HG03439 (cell line): ENCODE measurements at regions not wholly inside any gene's neighbourhood (a gene's known extent, or its start where the extent isn't known, plus 50 kb on each side); places are given as distances from the start of the nearest gene placed in this dataset.
"Not testable (repeated sequence)": the region's sequence is repeated elsewhere in the genome, so short reads cannot be mapped to it uniquely, and the experiment has no call there.

Source experiments
- ATAC-seq: cut with Tn5 transposase; IDR thresholded peaks from one replicate; pipeline ENCODE4 v1.9.1; 2021; ENCODE audit warnings: mild to moderate bottlenecking, moderate library complexity; ENCODE audit not compliant: unreplicated experiment

DNA sequence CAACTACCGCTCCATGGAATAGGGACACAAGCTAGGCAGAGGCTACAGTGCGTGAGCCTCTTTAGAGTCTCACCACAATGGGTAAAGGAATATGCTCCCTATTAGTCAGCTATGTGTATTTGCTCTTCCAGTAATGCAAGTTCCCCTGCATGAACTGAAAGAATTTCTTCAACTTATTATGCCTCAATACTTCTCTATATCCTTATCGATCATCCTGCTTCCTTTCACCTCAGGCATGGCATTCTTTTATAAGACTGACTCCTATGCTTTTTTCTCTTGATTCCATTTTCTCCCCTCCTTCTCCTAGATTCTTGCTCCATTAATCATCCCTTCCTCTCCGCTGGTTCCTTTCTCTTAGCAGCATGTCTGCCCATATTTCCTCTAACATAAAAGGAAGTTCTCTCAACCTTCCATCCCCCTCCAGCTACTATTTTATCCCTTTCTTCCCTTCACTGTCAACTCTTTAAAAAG is 94.5 kb upstream of the CPM start:
- ATAC-seq = no peak

DNA sequence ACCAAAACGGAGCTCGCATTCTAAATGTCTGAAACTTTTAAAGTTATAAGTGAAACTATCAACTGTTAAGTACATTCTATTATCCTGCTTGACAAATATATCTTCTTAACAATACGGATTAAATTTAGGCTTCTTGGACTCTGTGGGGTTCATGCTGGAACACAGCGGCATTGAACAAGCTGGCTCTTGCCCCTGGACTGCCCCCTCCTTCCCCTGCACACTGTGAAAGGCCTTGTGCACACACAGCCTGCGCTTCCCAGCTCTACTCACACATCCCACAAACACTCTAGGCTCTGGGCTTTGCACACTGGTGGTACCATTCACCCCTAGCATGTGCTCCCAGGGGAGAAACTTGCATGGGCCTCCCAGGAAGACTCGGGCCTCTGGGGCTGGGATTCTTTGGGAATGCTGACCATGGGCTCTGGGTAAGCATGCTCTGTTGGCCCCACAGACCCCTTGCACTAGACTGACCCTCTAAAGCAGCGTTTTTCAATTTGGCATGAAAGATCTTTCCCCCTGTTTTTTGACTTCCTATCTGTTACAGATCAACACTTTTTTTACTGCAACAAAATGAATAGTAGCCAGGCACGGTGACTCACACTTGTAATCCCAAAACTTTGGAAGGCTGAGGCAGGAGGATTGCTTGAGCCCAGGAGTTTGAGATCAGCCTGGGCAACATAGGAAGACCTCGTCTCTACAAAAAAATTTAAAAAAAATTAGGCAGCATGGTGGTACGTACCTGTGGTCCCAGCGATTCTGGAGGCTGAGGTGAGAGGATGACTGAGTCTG is 96.2 kb upstream of the CPM start:
- no peak for ATAC-seq

DNA sequence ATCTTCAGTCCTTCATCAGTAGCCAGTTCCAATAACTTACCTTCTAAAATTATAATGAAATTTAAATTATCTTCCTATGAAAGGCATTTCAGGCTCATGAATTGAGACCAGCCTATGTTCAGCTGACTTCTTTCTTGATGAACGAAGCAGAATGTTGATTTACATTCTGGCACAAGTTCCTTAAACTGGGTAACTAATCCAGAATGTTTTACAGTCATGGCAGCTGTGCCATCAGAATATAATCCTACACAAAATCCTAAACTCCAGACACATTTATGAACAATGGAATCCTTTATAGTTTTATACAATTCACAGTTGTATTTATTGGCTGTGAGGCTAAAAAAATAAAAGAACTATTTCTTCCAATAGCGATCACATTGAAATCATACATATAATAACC is 97.3 kb upstream of the CPM start:
- no peak for ATAC-seq

DNA sequence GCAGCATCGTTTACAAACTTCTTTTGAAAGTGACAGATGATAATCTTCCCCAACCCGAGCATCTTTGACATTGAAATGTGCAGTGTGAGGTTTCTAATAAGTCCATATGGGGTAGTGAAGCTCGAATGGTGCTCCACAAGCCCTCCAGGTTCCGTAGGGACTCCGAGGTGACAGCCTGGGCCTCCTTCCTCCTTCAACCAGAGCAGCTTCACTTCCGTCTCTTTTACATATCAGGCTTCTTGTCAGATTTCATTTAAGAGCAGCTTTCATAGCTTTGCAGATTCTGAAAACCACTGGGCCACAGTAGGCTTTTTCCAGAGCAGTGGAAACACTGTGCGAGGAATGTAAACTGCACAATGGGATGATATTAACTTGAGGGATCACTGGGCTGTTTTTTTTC is 103.6 kb upstream of the CPM start:
- no peak for ATAC-seq

DNA sequence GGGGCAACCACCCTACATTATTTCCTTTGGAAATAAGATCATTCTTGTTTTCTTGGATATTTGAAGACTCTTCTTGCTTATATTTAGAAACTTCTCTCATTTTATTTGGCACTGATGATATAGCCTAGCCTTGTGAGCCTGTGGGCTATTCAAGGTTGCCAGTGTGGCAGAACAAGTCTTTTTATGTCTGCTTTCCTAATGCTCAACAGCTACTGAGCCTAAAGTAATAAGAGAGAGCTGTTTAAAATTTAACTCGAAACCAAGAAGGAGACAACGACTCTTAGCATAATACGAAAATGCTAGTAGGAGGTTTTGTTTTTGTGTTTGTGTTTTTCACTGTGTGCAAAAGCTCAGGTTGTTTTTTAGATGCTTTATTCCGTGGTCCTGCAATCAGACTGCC is 104.0 kb upstream of the CPM start:
- ATAC-seq = no peak

DNA sequence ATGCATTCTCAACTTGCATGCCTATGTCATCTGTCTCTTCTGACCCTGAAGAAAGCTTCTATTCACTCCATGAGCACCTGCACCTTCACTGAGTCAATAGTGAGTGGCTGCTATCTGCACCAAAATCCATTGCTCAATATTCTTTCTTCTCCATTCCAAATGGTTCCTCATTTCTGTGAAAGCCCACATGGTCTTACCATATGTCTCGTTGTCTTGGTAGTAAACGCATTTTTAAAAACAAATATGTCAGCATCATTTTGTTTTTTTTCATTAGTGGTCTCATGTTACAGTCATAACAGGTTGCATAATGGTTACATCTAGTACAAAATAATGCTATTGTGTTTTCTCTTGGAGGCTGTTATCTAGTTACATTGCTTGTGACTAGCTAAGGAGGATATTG is 106.9 kb upstream of the CPM start:
- ATAC-seq = no peak

DNA sequence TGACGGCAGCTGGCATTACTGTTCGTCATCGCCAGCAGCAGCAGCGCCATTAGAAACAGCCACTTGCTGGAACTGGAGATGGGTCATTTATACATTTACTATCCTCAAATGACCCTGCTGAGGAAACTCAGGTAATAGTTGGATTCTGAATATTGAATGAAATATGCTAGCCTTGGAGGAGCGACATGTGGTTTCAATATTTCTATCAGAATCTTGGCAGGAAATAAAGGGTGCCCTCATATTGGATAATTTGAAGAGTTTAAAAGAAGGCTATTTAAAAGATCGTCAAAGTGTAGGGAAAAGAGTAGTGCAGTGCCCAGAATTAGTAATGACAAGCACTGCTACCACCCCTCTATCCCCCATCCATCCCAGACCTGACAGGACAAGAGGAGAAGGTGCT is 109.6 kb upstream of the CPM start:
- ATAC-seq = no peak

DNA sequence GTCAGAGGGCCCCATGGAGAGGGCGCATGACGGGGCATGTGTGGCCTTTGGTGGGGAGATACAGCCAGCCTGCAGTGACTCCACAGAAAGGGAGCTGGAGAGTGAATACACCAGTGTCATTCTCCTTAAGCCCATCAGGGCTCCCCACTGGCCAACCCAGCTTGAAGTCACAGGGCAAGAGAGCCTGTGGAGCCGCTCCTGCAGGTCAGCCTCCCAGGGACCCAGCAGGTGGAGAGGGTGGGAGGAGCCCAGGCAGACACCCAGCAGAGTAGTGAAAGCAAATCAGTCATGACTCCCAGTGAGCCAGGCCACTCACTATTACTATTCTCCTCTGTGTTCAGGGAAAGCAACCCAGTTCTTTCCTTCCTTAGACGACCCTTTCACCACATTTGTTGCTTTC is 110.0 kb upstream of the CPM start:
- ATAC-seq = no peak

DNA sequence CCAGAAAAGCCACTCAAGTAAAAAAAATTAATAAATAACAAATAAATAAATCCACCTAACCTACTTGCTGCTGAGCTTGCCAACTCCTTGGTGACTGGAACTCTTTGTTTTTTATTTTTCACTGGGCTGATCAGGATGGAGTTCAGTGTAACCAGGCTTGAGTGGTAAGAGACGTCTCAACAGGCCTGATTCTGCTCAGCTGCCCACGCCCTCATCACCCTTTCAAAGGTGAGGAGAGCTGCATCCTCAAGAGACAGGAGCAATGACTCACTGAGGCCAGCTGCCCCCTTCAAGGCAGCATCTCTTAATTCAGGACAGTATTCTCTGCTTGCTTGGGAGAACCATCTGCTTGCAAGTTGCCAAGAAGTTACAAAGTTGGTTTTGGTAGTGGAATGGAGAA is 111.9 kb upstream of the CPM start:
- ATAC-seq = no peak

DNA sequence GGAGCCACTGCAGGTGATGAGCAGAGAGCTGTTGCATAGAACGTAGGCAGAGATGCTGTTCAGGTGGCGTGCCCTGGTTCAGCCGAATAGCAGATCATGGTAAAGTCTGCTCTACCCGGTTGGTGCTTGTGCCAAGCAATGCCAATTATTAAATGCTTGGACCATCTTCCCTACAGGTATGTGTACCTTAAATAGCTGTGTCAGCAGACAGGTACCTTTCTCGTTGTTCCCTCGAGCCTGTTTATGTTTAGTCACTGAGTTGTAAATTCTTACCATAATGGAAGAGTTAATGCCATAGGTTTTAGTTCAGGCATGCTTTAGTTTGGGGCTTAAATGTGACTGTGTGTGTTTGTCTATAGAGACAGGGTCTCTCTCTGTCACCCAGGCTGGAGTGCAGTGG is 112.5 kb upstream of the CPM start:
- no peak for ATAC-seq

DNA sequence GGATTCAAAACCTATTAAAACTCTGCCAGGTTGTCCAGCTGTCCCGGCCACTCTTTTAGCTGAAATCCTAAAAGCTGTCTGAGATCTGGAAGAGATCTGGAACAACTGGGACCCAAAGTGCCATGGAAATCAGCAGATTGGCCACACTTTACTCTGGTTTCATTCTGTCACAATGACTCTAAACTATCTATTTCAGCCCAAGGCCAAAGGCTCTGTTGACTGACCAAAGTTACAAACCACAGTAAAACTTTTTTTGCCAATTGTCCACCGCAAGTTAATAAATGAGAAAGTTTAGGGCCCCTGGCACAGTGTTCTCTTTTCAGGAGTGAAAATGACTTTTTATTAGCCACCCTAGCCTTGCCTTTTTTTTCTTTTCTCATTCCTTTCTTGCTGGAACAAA is 113.4 kb upstream of the CPM start:
- ATAC-seq = no peak

DNA sequence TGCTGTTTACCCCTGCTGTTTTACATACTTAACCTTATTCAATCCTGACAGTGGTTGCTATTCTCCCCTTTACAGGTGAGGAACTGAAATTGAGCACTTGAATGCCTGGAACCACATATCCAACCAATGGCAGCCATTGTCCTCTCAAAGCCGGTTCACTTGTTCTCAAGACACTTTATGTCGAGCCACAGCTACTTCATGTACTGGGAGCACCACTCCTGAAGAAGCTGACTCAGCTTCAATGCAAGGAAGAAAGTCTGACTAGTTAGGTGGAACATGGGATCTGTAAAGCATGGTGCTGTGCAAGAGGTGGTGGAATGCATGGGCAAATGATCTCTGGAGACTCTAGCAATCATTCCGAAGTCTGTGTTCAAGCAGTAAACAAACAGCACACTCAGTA is 113.9 kb upstream of the CPM start:
- no peak for ATAC-seq

DNA sequence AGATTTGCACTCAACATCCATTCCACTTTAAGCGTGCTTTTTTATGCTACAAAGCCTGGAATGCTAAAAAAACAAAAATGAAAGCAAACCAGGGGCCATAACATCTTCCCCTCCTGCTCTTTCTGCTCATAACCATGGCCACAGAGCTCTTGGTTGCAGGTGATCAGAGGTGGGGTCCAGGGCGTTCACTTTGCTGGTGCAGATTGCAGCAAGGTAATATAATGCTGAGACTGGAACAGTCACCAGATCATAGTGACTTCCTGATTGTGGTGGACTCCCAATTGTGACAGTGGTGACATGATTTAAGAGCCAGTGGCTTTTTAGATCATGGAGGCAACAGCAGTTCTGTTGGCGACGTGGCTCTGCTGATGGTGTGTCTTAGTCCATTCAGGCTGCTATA is 115.0 kb upstream of the CPM start:
- ATAC-seq = no peak

DNA sequence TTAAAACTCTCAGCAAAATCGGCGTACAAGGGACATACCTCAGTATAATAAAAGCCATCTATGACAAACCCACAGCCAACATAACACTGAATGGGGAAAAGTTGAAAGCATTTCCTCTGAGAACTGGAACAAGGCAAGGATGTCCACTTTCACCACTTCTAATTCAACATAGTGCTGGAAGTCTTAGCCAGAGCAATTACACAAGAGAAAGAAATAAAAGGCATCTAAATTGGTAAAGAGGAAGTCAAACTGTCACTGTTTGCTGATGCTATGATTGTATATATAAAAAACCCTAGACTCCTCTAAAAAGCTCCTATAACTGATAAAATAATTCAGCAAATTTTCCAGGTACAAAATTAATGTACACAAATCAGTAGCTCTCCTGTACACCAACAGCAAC is 116.9 kb upstream of the CPM start:
- ATAC-seq = not testable (repeated sequence)

DNA sequence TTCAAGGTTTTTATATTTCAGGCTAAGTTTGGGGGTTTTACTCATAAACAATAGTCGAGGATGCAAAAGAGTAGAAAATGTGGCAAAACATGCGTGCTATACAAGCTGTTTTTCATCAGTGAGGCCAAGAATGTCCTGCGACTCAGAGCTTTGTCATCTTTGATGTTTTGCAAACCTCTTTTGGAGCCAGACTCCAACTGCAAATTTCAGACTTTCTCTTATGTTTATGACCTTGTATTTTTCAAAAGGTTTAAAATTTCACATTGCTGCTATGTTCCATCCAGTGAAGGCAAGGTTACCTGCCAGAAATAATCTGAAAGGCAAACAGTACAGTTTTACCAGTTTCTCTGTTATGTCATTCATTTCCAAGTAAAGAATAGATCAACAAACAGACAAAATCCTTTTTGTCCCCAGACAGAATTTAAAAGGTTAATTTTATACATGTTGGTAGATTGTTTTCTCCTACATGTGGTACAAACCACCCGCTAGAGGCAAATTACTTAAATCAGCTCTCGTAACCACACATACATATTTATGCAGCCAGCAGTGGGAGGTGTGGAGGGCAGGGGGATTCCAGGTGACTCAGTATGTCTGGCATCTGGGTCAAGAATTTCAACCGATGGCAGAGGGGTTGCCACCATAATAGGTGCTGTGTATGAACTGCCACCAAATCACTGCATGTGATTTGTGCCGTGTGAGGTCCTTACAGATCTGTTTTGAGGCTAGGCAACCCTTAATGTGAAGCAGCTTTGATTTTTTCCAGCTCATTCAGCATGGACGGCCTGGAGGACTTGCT is 119.8 kb upstream of the CPM start:
- ATAC-seq = no peak

DNA sequence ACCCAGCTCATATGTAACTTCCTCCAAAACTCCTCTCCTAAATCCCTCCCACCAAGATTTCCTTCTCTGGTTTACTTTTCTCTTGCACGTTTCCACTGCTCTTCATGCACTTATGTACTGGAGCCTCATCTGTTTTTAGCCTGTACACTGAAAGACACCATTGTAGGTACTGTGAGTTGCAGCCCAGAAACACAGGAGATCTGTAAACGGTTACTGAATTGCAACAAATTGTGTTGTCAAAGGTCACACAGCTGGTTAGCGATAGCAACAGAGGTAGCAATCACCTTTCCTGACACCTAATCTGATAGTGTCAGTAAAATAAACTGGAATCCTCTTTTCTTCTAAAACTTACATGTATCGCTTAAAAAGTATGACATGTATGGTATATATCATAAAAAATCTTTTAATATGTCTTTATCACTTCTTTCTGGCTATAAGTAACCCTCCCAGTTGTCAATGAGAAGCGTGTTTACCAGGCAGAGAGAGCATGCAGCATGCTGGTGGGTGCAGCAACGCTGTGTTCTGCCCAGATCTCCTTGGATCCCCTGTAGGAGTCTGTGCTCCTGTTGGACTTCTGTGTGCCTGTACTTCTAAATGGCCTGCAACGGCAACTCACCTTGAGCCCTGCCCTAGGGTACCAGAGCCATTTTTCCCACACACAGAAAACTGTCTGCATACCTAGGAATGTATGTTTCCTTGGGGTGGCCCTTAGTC is 121.5 kb upstream of the CPM start:
- no peak for ATAC-seq

DNA sequence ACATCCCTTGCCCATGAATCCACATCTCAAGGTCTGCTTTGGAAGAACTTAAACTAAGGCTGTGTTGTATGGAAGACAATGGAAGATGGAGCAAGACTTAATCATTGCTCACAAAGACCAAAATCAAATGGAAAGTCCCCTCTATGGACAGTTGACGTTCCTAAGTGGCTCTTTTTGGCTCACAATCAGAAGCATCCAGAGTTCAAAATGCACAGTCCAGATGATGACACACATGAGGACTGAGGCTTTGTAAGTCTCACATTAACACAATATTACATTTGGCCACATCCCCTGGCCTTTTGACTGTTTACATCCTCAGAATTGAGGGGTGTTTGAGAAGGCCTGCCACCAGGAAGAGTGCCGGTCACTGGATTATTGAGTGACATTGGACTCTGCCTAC is 122.3 kb upstream of the CPM start:
- ATAC-seq = no peak

DNA sequence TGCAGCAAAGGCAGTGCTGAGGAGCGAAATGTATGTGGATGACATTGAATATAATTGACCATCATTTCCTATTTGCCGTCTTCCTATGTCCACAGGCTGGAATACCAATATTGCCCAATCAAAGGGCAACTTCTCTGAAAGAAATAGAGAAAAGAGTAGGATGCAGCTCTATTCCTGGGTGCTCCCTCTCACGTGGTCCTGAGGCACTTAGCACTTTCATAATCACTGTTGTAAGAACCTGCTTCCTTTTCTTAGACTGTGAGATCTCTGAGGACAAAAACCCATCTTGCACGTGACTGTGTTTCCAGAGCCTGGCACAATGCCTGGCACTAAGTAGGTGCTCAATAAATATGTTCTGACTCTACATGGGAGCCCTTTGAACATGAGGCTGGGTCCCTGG is 122.7 kb upstream of the CPM start:
- ATAC-seq = no peak

DNA sequence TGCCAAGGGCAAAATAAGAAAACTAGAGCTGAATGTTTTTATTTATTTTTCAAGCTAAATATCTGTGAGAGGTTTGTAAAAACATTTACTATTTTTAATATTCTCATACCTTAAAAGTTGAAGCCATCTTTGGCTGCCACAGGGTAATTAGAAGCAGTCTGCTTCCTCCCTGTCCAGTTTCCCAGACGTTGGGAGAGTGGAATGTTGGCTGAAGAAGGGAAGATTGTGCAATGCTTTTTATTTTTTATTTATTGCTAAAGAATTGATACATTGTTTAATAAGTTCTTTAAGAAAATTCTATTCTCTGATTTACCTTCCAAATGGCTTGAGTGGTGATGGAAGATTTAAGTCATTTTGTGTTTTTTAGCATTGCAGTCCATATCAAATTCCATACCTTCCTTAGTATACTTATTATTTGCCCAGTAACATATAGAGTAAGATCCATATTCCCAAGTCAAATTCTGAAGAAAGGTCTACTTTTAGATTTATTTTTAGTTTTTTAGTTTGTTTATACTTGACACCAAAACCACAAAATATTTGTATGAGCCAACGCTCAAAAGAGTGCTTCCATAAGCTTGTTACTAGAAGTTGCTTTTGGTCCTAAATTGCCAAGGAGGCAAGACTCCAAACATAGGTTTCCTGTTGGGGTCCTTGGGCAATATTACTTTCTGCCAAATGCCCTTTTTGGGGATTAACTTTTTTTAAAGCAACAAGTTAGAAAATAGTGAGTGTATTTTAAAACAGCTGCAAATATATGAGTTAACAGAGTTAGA is 124.0 kb upstream of the CPM start:
- no peak for ATAC-seq

DNA sequence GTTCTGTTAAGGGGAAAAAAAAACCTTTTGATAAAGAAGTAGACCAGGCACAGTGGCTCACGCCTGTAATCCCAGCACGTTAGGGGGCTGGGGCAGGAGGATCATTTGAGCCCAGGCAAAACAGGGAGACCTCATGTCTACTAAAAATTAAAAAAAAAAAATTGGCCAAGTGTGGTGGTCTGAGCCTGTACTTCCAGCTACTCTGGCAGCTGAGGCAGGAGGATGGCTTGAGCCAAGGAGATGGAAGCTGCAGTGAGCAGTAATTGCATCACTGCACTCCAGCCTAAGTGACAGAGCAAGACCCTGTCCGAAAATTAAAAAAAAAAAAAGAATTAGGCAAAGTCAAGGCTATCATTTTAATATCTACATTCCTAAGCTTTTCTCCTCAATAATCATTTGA is 124.8 kb upstream of the CPM start:
- no peak for ATAC-seq
